HG02852 (cell line): ENCODE measurements at regions not wholly inside any gene's neighbourhood (a gene's known extent, or its start where the extent isn't known, plus 50 kb on each side); places are given as distances from the start of the nearest gene placed in this dataset.

Experiments
- ATAC-seq: cut with Tn5 transposase; IDR thresholded peaks from one replicate; pipeline ENCODE4 v1.9.1; 2021; ENCODE audit warnings: mild to moderate bottlenecking, moderate library complexity; ENCODE audit not compliant: unreplicated experiment

DNA sequence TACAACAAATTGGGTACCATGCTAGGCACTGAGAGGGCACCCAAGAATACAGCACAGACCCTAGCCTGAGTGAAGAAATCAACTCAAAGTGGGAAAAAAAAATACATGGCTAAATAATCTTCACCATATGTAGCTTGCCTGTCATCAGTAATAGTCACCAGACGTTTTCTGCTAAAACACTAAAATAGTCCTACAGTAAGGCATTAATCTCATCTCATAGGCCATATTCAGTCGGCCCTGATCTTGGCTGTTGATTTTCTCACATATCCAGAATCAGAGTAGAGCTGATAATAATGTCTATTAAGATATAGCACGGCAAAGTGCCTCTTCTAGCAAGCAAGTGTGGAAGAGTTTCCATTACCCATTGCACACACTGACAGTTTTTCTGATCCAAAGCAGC is 322.1 kb upstream of the SLC30A5 start:
- ATAC-seq = no peak

DNA sequence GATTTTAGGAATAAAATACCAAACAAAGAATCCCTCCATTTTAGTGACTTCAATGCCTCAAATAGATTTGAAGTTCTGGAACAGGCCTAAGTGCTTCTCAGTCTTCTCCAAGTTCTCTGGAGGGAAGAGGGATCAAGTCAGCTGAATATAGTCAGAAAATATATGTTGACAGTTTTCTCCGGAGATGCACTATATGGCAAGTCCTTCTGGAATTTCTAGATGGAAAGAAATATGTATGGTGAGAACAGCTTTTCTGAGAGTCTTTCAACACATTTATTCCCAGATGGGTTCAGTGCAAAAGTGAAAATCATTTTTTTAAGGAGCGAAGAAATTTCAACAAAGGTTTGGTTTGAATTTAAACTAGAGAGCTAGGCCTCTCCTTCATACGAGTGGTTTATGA is 317.4 kb upstream of the SLC30A5 start:
- no peak for ATAC-seq

DNA sequence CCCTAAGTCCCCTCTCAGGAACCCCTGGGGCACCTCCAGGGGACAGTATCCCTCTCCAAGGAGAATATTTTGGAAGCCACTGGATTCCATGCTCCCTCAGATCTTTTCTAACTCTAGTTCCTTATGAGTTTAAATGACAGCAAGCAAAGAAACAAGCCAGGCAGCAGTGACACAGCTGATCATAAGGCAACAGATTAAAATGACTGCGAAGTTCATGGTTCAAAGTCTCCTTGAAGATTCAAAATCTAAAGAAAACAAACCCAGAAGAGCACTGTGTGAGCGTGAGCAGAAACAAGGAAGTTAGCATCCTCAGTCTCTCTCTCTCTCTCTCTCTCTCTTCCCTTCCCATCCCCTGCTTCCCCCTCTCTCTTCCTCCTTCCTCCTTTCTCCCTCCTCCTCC is 316.7 kb upstream of the SLC30A5 start:
- ATAC-seq = no peak

DNA sequence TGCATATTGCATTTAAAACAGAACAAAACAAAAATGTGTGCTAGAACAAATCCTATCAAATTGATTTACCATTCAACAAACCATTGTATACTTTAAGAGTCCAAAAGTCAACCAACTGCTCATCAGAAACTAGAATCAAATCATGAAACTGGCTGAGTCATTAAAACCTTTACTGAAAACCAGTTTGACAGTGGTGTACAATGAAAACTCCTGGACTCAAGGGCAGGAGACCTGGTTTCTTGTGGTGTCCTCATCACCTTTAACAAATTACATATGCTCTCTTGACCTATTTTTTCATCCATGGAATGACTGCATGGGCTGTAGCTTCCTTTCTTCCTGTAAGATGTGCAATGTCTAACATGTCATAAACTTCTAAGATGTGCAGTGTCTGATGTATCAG is 315.3 kb upstream of the SLC30A5 start:
- ATAC-seq = no peak

DNA sequence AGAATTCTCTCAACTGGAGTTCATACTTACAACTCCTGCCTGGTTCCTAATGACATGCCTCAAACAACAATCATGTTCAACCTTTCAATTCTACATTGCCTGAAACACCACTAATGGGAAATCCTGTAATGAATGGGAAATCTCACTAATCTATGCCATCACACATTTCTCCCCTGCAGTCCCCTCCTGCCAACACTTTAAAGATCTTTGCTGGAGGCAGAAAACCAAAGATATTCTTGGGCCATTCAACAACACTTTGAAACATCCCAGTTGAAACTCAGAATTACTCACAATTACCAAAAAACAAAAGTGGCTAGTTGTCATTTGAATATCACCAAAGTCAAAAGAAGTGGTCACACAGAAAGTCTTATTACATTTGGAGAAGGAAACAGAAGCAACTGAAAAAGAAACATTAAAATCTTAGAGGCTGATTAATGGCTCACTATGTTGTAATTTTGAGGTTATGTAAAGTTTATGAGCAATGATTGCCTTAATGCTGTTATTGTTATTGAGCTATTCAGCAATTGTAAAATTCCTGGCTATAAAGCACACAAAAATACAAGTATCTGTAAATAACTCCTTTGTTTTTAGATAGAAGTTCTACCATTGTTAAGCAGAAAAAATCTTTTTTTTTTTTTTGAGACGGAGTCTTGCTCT is 313.4 kb upstream of the SLC30A5 start:
- ATAC-seq = no peak

DNA sequence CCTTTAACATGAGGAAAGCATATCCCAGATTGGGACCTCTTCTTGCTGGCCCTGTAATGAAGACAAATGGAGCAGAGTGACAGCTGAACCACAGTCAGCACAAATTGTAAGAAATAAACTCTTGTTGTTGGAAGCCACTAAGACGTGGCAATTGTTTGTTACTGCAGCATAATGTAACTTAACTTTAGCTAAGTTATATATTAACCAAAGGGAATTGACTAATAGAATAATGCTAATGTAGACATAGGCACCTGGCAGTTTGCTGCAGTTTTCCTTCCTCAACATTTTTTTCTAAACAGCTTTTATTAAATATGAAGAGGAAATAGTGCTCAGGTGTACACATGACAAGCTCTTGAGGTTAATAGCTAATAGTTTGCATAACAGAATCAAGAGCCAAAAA is 300.7 kb upstream of the SLC30A5 start:
- ATAC-seq = no peak

DNA sequence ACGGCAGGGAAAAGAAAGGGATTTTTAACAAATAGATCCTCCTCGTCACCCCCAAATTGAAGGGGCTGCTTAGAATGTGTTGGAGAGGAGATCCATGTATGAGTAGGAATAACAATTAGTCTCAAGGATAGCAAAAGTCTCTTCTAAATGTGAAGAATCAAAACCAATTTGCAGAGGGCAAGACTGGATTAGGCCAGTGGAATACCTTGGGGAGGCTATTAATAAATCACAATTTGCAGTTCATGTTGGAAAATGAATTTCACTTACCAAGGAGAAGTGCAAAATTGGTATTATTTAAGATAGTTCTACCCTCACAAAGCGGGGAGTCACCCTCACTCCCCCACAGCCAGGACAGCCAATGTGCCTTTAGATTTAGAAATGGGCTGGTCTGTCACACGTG is 299.8 kb upstream of the SLC30A5 start:
- no peak for ATAC-seq

DNA sequence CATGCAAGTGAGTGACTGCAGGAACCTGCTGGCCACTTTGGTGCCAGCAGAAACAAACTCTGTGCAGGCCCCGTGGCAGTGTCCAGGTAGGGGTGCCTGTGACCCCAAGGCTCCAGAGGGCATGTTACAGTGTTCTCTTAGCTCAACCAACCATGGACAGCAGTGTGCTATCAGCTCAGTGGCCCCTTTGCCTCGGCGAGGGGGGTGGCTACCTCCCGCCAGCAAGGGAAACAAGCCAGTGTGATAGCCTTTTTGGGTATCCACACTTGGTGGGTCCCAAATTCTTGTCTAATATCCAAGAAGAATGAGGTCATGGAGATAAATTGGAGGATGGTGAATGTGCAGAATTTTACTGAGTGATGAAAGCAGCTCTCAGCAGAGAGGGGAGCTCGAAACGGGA is 298.6 kb upstream of the SLC30A5 start:
- no peak for ATAC-seq

DNA sequence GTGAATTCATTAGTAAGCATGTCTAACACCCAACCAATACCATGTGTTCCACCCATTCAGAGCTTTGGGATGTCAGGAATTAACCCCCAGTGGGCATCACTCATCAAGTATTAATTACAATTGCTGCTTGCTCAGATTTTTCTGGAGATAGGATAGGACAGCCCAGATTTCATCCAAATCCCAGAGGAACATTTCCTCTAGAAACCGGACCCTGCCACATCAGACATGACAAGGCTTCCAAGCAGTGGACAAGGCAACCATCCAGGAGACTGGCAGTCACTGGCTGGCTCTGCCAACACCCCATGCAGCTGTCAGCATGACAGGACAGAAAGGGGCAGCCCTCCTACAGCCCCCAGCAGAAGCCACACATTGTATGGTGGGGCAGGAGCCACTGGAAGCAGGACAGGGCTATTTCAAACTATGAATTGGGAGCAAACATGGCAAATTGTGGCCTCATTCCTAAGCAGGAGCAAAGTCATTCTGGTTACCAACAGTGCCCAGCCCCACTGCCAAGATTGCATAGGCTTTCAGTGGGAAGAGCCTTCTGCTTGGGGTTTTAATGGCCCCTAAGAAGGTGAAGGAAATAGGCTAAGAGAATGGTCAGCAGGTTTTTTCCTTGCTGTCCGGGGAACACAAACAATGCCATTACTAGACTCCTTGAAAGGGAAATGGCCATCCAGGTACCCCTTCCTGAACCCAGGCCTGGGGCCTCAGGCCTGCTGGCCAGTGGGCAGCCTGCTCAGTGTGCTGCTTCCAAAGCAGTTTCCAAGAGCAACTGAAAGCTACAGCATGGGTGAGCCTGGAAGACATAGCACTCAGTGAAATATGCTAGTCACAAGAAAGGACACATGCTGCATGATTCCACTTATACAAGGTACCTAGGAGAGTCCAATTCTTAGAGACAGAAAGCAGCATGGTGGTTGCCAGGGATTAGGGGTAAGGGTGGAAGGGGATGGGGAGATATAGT is 294.7 kb upstream of the SLC30A5 start:
- no peak for ATAC-seq

DNA sequence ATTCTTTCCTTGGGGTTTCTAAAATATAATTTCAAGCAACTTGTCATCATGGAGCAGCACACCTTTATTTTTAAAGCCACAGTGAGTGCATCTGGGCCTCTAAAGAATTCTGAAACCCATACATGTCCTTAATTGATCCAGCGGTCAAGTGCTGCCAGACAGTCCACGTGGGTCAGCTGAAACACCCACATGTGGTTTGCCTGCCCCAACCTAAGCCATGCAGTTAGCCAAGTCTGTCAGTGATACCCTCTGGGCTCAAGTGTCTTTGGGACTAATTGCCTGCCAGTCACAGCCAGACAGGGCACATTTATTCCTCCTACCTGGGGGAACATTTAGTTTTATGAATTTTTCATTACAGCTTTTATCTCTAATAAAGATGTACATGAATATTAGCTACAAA is 291.4 kb upstream of the SLC30A5 start:
- no peak for ATAC-seq

DNA sequence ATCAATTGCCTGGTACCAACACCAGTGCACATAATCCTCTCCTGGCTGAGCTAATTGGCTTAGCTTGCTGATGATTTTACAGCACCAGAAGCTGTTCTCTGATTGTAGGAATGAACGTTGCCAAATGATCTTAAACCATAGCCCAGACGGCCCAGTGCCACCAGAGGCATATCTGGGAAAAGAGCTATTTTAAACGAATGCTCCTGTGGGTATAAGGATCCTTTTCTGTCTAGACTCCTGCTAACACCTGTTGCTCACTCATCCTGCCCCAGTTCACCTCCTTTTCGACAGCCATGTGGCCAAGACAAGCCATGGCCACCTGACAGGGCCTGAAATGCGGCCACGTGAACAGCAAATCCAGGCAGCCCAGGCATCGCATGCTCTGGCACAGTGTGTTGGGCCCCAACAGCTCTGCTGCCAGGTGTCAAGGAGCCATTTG is 289.9 kb upstream of the SLC30A5 start:
- ATAC-seq = no peak

DNA sequence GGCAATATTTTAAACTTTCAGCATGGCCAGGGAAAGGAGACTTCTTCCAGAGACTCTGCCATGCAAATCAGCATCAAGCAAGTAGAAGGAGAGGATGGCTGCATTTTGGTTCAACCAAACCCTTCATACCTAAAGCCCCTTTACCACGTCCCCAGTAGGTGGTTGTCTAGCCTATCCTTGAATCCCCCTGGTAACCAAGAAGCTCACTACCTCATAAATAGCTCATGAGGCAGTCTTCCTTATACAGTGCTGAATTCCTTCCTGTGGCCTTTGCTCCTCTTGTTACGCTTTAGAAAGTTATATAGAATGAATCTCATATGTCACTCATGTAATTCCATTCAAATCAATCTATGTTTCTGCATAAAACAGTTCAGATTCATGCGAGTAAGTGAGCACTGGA is 289.5 kb upstream of the SLC30A5 start:
- no peak for ATAC-seq

DNA sequence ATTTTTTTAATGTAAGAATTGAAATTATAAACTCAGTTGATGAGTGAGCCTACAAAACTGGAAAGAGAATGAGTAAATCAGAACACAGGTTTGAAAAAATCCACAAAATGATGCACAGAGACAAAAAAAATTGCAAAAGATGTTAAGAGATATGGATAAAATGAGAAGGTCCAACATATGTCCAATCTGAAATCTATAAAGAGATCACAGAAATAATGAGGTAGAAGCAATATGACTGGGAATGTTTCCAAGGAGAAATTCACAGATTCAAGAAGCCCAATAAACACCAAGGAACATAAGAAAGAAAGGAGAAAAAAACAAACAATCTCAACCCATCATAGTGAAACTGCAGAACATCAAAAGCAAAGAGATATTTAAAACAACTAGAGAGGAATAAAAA is 288.4 kb upstream of the SLC30A5 start:
- ATAC-seq = no peak

DNA sequence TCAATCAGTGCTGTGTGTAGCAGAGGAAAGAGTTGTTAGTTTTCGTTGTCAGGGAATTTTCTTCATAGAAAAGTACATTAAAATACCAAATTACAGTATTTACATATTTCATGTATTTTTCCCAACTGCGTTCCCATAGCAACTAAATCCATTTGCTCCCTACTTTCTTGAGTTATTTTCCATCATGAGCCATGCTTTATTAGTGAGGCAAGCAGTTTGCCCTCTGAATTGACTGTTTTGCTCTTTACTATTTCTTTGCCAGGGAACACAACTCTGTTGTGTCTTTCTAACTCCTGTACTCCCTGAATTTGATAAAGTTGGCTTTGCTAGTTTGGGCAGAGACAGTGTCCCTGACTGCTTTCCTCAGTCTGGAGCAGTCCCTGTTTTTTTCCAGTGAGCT is 276.2 kb upstream of the SLC30A5 start:
- ATAC-seq = no peak

DNA sequence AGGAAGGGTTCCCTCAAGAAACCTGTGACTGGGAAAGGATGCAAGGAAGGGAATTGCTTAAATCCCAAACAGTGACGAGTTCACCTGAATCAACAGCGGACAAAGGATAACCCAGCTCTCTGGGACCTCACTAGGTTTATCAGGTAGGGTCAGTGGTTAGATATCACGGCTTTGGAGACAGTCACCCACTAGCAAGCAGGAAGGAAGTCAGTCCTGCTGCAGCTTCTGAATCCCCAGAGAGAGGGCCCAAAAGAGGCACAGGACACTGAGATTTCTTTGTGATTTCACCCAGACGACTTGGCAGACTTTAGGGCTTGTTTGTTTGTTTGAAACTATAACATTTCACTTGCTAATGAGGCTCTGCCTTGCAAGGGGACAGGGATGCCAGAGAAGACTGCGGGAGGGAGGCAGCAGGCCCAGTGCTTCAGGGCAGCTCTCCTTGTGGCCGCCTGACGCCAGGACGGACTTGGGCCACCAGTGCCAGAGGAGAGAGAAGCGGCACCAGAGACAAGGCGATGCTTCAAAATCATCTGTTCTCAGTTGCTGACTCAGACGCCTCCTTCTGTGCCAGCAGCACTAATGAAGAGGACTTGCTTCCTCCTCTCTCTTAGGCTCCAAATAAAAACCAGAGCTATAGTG is 275.6 kb upstream of the SLC30A5 start:
- ATAC-seq = no peak

DNA sequence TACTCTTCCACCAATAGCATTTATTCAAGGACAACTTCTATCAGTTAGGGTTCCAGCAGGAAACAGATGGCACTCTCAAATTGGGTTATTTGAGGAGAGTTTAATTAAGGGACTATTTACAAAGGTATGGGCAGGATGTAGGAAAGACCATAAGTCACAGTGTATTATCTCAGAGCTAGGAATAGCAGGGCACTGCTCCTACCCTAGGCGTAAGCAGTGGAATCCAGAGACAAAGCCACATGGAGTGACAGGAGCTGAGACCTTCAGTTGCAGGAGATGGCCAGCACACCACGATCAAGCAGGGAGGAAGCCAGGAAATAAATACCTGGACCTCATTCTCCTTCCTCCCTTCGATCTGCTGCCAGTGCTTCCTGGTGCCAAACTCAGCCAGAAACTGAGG is 274.9 kb upstream of the SLC30A5 start:
- no peak for ATAC-seq

DNA sequence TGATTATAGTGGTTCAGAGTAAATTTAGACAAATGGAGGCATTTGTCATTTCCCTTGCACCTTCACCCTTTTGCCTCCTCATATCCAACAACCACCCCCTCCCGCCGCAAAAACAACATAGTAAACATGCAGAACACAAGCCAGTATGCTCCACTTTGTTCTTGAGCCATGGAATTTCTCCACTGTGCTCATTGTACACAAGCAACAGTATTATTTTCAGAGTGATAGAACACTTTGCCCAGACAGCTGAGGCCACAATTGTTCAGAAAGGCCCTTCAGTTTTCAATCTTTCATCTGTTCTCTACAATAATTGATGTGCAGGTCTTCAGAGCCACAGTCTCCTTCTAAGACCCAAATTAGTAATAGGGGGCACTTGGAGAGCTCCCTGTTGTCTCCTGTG is 272.8 kb upstream of the SLC30A5 start:
- ATAC-seq = no peak

DNA sequence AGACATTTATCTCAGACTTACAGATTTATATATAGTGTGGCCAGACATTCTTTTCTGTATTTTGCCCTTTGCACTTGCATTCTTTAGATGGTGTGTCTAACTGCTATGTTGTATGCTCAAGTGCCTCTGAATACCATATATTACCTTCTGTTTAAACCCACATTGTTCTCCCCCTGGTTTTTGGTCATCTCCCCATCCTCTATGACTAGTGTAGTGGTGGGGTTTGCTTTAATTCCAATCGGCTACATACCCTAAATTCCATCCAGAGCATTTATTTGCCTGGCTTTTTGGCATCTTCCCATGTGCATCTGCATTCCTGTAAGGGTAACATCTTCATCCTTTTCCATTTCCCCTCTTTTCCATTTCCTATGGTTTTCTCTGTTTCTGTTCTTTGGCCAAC is 271.0 kb upstream of the SLC30A5 start:
- ATAC-seq = no peak

DNA sequence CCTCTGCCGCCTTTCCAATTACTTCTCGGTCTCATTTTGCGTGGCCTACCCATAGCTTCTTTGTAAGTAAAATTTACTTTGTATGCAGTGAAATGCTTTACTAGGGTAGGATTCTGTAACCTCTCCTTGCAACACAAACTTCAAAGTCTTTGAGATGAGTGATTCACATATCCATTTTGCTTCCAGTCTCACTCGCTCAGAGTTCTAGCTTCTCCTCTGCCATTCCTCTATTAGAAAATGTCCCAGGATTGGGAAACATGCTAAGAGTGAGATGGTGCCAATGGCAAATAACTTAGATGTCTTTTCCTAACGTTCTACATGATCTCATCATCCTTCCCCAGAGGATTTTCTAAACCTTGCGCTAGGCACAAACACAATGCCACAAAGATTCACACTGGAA is 270.5 kb upstream of the SLC30A5 start:
- ATAC-seq = no peak

DNA sequence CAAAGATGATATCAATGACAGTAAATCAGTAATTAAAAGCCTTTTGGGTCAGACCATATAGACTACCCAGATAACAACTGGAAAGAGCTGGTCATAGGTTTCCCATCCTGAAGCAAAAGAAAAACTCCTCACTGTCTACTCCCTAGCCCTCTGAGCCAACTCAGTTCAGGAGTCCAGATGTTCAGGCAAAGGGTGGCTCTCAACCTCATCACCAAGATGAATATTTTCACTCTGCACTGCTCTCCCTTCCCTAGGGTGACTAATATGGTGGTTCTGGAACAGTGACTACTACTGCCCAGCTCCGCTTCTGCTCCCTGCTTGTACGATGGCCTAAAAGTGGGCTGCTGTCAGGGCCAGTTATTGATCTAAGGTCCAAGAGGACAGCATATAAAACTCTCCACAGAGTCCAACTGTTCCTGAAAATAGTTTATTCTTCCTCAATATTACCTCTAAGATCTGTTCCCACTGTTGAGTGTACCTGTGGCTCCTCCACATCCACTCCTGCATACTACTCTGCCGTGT is 263.4 kb upstream of the SLC30A5 start:
- ATAC-seq = no peak

DNA sequence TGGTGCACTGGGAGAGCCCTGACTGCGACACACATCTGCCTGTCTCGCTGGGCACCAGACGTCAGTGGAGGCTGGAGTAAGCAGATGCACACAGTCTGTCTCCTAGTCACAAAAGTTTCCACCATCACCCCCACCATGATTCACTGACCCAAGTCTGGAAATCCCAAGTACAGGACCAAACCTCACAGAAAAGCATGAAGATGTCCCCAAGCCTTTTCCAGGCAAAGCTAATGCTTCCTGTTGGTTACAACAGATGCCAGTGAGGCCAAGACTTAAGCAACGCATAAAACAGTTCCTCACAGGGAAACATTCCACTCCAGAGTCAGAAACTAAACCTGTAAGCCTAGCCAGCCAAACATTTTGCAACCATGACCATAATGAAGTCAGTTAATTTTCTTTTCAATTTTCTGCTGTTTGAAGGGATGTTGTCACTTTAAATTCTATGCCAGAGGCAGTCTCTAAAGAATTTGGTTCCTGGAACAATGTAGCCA is 259.3 kb upstream of the SLC30A5 start:
- ATAC-seq = no peak
